ENCODE measurements at regions not wholly inside any gene's neighbourhood (a gene's known extent, or its start where the extent isn't known, plus 50 kb on each side); places are given as distances from the start of the nearest gene placed in this dataset.

- Histone ChIP-seq H3K4me3 (no peak overlapping the region), H3K36me3 (no peaks in the 10 kb centered on the region), H3K27me3 (replicated peaks) (no peaks in the 10 kb centered on the region), H3K27ac (no peak overlapping the region), H3K4me1 (replicated peaks) (peaks cover 25% of the 10 kb centered on the region), H3K9me3 (replicated peaks) (no peaks in the 10 kb centered on the region; the same call in 1 of the 2 replicates)
- no peak for DNase-seq (ENCODE audit: low read depth in 1 of 2, low spot score in 2 of 2)
Observed at GRCh38 chr5:124921694-124922093, 175.3 kb upstream of the ZNF608 start.

GRCh38 chr5:124922255-124922975 lies 176.0 kb upstream of the ZNF608 start:
- no peak for DNase-seq (ENCODE audit: low read depth in 1 of 2, low spot score in 2 of 2)
- Histone ChIP-seq H3K36me3 (no peaks in the 10 kb centered on the region), H3K4me3 (no peak overlapping the region), H3K9me3 (replicated peaks) (peaks cover 3% of the 10 kb centered on the region), H3K4me1 (replicated peaks) (peaks cover 28% of the 10 kb centered on the region), H3K27me3 (replicated peaks) (no peaks in the 10 kb centered on the region), H3K27ac (peak overlapping the region; percentile 1; the same call in 1 of the 2 replicates)

GRCh38 chr5:124923131-124923530 lies 176.7 kb upstream of the ZNF608 start:
- peaks cover 8% of the 10 kb centered on the region for H3K9me3 ChIP-seq (replicated peaks)
- peak; percentile 55 to 65 for DNase-seq (ENCODE audit: low read depth in 1 of 2, low spot score in 2 of 2)

GRCh38 chr5:124924729-124925128 lies 178.3 kb upstream of the ZNF608 start:
- H3K4me3 ChIP-seq = no peak overlapping the region
- no peaks in the 10 kb centered on the region for H3K36me3 ChIP-seq
- H3K4me1 ChIP-seq (replicated peaks) = peaks cover 39% of the 10 kb centered on the region

More at GRCh38 chr5:124923131-124923530, 176.7 kb upstream of the ZNF608 start:
- Histone ChIP-seq H3K4me1 (replicated peaks) (peaks cover 35% of the 10 kb centered on the region), H3K27ac (peak overlapping the region; percentile 1; the same call in 1 of the 2 replicates), H3K27me3 (replicated peaks) (no peaks in the 10 kb centered on the region), H3K36me3 (no peaks in the 10 kb centered on the region), H3K4me3 (no peak overlapping the region)

GRCh38 chr5:124927735-124928134 lies 181.3 kb upstream of the ZNF608 start:
- peaks cover 23% of the 10 kb centered on the region for H3K4me1 ChIP-seq (replicated peaks)
- H3K4me3 ChIP-seq = no peak overlapping the region
- no peaks in the 10 kb centered on the region for H3K27me3 ChIP-seq (replicated peaks)
- no peaks in the 10 kb centered on the region for H3K36me3 ChIP-seq
- peak overlapping the region; percentile 76 for H3K27ac ChIP-seq
- H3K9me3 ChIP-seq (replicated peaks) = peaks cover 16% of the 10 kb centered on the region
- DNase-seq (ENCODE audit: low read depth in 1 of 2, low spot score in 2 of 2) = peak; percentile 83 to 85

More at GRCh38 chr5:124924729-124925128, 178.3 kb upstream of the ZNF608 start:
- Histone ChIP-seq H3K27ac (no peak overlapping the region), H3K9me3 (replicated peaks) (peaks cover 13% of the 10 kb centered on the region), H3K27me3 (replicated peaks) (no peaks in the 10 kb centered on the region)
- no peak for DNase-seq (ENCODE audit: low read depth in 1 of 2, low spot score in 2 of 2)

GRCh38 chr5:124929000-124929399 lies 182.6 kb upstream of the ZNF608 start:
- Histone ChIP-seq H3K4me1 (replicated peaks) (peaks cover 17% of the 10 kb centered on the region), H3K27me3 (replicated peaks) (no peaks in the 10 kb centered on the region), H3K27ac (no peak overlapping the region), H3K36me3 (no peaks in the 10 kb centered on the region), H3K4me3 (no peak overlapping the region), H3K9me3 (replicated peaks) (peaks cover 16% of the 10 kb centered on the region)
- no peak for DNase-seq (ENCODE audit: low read depth in 1 of 2, low spot score in 2 of 2)

- Histone ChIP-seq H3K27ac (peak overlapping the region; percentile 11; the same call in 1 of the 2 replicates), H3K27me3 (replicated peaks) (no peaks in the 10 kb centered on the region), H3K4me3 (no peak overlapping the region), H3K36me3 (no peaks in the 10 kb centered on the region), H3K4me1 (replicated peaks) (peaks cover 17% of the 10 kb centered on the region), H3K9me3 (replicated peaks) (peaks cover 9% of the 10 kb centered on the region)
- DNase-seq (ENCODE audit: low read depth in 1 of 2, low spot score in 2 of 2) = peak in 1 of 2 experiments; percentile 49
Observed at GRCh38 chr5:124932791-124933600, 186.6 kb upstream of the ZNF608 start.

GRCh38 chr5:124935065-124935464 lies 188.6 kb upstream of the ZNF608 start:
- Histone ChIP-seq H3K27ac (peak overlapping the region; percentile 80; the same call in 1 of the 2 replicates), H3K4me3 (no peak overlapping the region), H3K27me3 (replicated peaks) (no peaks in the 10 kb centered on the region), H3K4me1 (replicated peaks) (peaks cover 12% of the 10 kb centered on the region), H3K9me3 (replicated peaks) (peaks cover 3% of the 10 kb centered on the region; the same call in 1 of the 2 replicates), H3K36me3 (no peaks in the 10 kb centered on the region)
- DNase-seq (ENCODE audit: low read depth in 1 of 2, low spot score in 2 of 2) = no peak

- H3K4me1 ChIP-seq (replicated peaks) = peaks cover 12% of the 10 kb centered on the region
- H3K4me3 ChIP-seq = no peak overlapping the region
- H3K36me3 ChIP-seq = no peaks in the 10 kb centered on the region
- no peaks in the 10 kb centered on the region for H3K27me3 ChIP-seq (replicated peaks)
- DNase-seq (ENCODE audit: low read depth in 1 of 2, low spot score in 2 of 2) = no peak
- peak overlapping the region; percentile 80 for H3K27ac ChIP-seq
- peaks cover 3% of the 10 kb centered on the region; the same call in 1 of the 2 replicates for H3K9me3 ChIP-seq (replicated peaks)
Observed at GRCh38 chr5:124936626-124936933, 190.1 kb upstream of the ZNF608 start.

GRCh38 chr5:124941051-124942049 lies 194.9 kb upstream of the ZNF608 start:
- Histone ChIP-seq H3K36me3 (no peaks in the 10 kb centered on the region), H3K27me3 (replicated peaks) (no peaks in the 10 kb centered on the region), H3K4me1 (replicated peaks) (peaks cover under 1% of the 10 kb centered on the region), H3K9me3 (replicated peaks) (no peaks in the 10 kb centered on the region), H3K4me3 (no peak overlapping the region), H3K27ac (no peak overlapping the region)
- no peak for DNase-seq (ENCODE audit: low read depth in 1 of 2, low spot score in 2 of 2)

- H3K9me3 ChIP-seq (replicated peaks) = no peaks in the 10 kb centered on the region
- H3K4me3 ChIP-seq = no peak overlapping the region
- DNase-seq (ENCODE audit: low read depth in 1 of 2, low spot score in 2 of 2) = peak in 1 of 2 experiments; percentile 24
- H3K27ac ChIP-seq = no peak overlapping the region
- peaks cover 8% of the 10 kb centered on the region for H3K4me1 ChIP-seq (replicated peaks)
- H3K27me3 ChIP-seq (replicated peaks) = no peaks in the 10 kb centered on the region
- no peaks in the 10 kb centered on the region for H3K36me3 ChIP-seq
Observed at GRCh38 chr5:124948062-124948753, 201.8 kb upstream of the ZNF608 start.

- Histone ChIP-seq H3K9me3 (replicated peaks) (no peaks in the 10 kb centered on the region), H3K27me3 (replicated peaks) (no peaks in the 10 kb centered on the region), H3K27ac (no peak overlapping the region), H3K4me3 (no peak overlapping the region), H3K36me3 (no peaks in the 10 kb centered on the region), H3K4me1 (replicated peaks) (peaks cover 8% of the 10 kb centered on the region)
- DNase-seq (ENCODE audit: low read depth in 1 of 2, low spot score in 2 of 2) = no peak
Observed at GRCh38 chr5:124948754-124949275, 202.4 kb upstream of the ZNF608 start.

All from SJSA1 (cell line).